ENCODE measurements at regions not wholly inside any gene's neighbourhood (a gene's known extent, or its start where the extent isn't known, plus 50 kb on each side); places are given as distances from the start of the nearest gene placed in this dataset.
A peak's percentile ranks its signal among the peaks of the same experiment; 100 is the strongest.

DNA sequence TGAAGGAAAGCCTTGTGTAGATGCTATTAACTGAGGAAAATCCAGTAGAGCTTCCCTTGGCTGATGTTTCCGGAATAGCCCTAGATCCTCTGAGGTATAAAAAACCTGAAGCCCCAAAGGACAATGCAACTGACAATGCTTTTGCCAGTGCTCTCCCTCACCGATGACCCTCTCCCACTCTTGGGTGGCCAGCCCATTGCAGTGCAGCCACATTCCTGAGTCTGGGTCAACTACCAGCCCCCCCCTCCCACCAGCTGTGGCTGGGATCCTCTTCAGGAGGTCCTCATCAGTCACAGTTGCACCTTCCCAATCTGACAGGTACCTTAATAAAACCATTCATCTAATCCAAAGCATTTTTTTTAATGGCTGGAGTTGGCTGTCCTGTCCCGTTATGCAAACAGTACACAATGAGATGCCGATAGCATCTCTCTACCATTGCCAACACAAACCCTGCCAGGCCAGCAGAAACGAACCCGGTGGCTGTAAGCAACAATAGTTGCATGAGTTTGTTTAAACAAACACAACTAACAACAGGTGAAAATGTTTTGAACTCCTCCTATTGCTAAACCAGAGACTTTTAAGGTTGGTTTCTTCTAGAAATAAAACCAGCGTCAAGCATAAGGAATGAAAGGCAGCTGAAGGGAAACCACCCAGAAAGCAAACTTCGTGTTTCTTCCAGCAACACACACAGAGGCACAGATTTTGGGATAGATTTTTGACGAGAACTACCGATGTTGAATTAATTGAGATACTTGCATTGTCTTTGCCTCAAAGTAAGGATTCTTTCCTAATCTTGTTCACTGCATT lies 128.3 kb upstream of the ARHGEF3 start:
- ATAC-seq (no peak), DNase-seq (ENCODE audit: low read depth, low spot score) (no peak)
- in situ Hi-C loops (cut with HindIII; ENCODE audit: low pct_unique_long_range_greater_than_20kb, low sequenced_read_pairs) (no loop called here), intact Hi-C loops (cut with micrococcal nuclease; ENCODE audit: unreplicated experiment) (no loop called here)
- no peaks in the 10 kb centered on the region for H3K27me3 ChIP-seq (ENCODE audit: control insufficient read depth, insufficient read depth, low read length)
- H3K36me3 ChIP-seq (ENCODE audit: control insufficient read depth, insufficient read depth, low read length) = no peaks in the 10 kb centered on the region
- H3K9me3 ChIP-seq (ENCODE audit: control insufficient read depth, insufficient read depth, low read depth, low read length) = no peaks in the 10 kb centered on the region
- H3K4me3 ChIP-seq (ENCODE audit: low read depth in 2 of 2, low read length in 2 of 2) = no peak overlapping the region
- H3K4me1 ChIP-seq (ENCODE audit: control insufficient read depth, insufficient read depth, low read length) = peaks cover 12% of the 10 kb centered on the region
- TF ChIP-seq, protein P1, sequence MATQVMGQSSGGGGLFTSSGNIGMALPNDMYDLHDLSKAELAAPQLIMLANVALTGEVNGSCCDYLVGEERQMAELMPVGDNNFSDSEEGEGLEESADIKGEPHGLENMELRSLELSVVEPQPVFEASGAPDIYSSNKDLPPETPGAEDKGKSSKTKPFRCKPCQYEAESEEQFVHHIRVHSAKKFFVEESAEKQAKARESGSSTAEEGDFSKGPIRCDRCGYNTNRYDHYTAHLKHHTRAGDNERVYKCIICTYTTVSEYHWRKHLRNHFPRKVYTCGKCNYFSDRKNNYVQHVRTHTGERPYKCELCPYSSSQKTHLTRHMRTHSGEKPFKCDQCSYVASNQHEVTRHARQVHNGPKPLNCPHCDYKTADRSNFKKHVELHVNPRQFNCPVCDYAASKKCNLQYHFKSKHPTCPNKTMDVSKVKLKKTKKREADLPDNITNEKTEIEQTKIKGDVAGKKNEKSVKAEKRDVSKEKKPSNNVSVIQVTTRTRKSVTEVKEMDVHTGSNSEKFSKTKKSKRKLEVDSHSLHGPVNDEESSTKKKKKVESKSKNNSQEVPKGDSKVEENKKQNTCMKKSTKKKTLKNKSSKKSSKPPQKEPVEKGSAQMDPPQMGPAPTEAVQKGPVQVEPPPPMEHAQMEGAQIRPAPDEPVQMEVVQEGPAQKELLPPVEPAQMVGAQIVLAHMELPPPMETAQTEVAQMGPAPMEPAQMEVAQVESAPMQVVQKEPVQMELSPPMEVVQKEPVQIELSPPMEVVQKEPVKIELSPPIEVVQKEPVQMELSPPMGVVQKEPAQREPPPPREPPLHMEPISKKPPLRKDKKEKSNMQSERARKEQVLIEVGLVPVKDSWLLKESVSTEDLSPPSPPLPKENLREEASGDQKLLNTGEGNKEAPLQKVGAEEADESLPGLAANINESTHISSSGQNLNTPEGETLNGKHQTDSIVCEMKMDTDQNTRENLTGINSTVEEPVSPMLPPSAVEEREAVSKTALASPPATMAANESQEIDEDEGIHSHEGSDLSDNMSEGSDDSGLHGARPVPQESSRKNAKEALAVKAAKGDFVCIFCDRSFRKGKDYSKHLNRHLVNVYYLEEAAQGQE (IDR thresholded peaks at IDR 0.05; ENCODE audit: insufficient read depth in 1 of 2, low read depth in 2 of 2, low read length in 1 of 2) = no peak
- no peak for TF ChIP-seq TCF7L2 (IDR thresholded peaks at IDR 0.05; ENCODE audit: low read depth, low read length)
- TF ChIP-seq SIN3A (IDR thresholded peaks at IDR 0.05; ENCODE audit: borderline replicate concordance, insufficient read depth, low read depth, low read length) = no peak
- TF ChIP-seq, protein P2, sequence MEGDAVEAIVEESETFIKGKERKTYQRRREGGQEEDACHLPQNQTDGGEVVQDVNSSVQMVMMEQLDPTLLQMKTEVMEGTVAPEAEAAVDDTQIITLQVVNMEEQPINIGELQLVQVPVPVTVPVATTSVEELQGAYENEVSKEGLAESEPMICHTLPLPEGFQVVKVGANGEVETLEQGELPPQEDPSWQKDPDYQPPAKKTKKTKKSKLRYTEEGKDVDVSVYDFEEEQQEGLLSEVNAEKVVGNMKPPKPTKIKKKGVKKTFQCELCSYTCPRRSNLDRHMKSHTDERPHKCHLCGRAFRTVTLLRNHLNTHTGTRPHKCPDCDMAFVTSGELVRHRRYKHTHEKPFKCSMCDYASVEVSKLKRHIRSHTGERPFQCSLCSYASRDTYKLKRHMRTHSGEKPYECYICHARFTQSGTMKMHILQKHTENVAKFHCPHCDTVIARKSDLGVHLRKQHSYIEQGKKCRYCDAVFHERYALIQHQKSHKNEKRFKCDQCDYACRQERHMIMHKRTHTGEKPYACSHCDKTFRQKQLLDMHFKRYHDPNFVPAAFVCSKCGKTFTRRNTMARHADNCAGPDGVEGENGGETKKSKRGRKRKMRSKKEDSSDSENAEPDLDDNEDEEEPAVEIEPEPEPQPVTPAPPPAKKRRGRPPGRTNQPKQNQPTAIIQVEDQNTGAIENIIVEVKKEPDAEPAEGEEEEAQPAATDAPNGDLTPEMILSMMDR (IDR thresholded peaks at IDR 0.05) = no peak
- TF ChIP-seq POLR2AphosphoS5 (IDR thresholded peaks at IDR 0.05; ENCODE audit: low read depth, low read length) = no peak
- no TSS peak for BruUV-seq (replicated peaks)
- H3K27ac ChIP-seq (ENCODE audit: low read length) = peak overlapping the region; percentile 17; the same call in 1 of the 2 replicates
- CTCF ChIA-PET = interaction anchor here (0.5 kb wide), 1 partner anchor 71 kb away, joined by 3 read pairs; no protein-coding TSS in a partner anchor
- POLR2A ChIA-PET = no interaction called here

DNA sequence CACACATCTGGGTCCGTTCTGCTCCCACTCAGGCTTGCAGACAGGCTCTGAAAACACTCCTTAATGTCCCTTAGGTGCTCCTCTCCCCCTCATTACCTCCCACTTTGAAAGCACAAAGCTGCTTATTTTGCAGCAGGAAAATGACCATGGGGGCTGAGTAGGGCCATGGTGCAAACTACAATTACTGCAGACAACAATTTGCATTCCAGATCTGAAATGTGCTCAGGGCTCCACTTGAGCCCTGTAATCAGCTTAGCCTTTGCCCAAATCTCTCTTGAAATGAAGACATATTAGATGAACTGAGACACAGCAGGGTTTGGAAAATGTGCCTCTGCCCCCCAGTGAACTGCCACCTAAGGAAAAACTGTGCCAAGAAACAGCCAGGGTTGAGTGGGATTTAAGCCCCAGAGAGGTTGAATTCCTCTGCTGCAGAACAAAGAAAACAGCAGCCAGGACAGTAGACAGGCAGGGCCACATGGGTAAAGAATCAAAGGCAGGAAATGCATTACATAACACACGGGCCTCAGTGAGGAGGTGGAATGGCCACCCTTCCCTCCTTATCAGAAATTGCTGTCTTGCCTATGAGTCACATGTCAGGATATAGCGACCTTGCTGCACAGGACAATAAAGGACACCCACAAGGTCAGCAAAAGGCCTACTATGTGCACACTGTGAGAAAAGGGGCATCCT lies 126.8 kb upstream of the ARHGEF3 start:
- intact Hi-C loops (cut with micrococcal nuclease; ENCODE audit: unreplicated experiment) = no loop called here
- Histone ChIP-seq H3K36me3 (ENCODE audit: control insufficient read depth, insufficient read depth, low read length) (no peaks in the 10 kb centered on the region), H3K9me3 (ENCODE audit: control insufficient read depth, insufficient read depth, low read depth, low read length) (no peaks in the 10 kb centered on the region), H3K27ac (ENCODE audit: low read length) (no peak overlapping the region), H3K4me1 (ENCODE audit: control insufficient read depth, insufficient read depth, low read length) (peaks cover 12% of the 10 kb centered on the region), H3K27me3 (ENCODE audit: control insufficient read depth, insufficient read depth, low read length) (no peaks in the 10 kb centered on the region), H3K4me3 (ENCODE audit: low read depth in 2 of 2, low read length in 2 of 2) (no peak overlapping the region)
- no TSS peak for BruUV-seq (replicated peaks)
- no peak for DNase-seq (ENCODE audit: low read depth, low spot score)
- TF ChIP-seq SIN3A (IDR thresholded peaks at IDR 0.05; ENCODE audit: borderline replicate concordance, insufficient read depth, low read depth, low read length) = no peak
- TF ChIP-seq, protein P2 (IDR thresholded peaks at IDR 0.05) = no peak
- TF ChIP-seq POLR2AphosphoS5 (IDR thresholded peaks at IDR 0.05; ENCODE audit: low read depth, low read length) = no peak
- TF ChIP-seq, protein P1 (IDR thresholded peaks at IDR 0.05; ENCODE audit: insufficient read depth in 1 of 2, low read depth in 2 of 2, low read length in 1 of 2) = no peak
- TF ChIP-seq TCF7L2 (IDR thresholded peaks at IDR 0.05; ENCODE audit: low read depth, low read length) = no peak
- in situ Hi-C loops (cut with HindIII; ENCODE audit: low pct_unique_long_range_greater_than_20kb, low sequenced_read_pairs) = no loop called here
- ATAC-seq = no peak
- ChIA-PET CTCF (interaction anchor here (0.6 kb wide), 2 partner anchors 202 to 226 kb away, joined by 3 to 5 read pairs; no protein-coding TSS in a partner anchor), POLR2A (no interaction called here)
